Heart left ventricle (tissue), 16 donors: ENCODE measurements at regions not wholly inside any gene's neighbourhood (a gene's known extent, or its start where the extent isn't known, plus 50 kb on each side); places are given as distances from the start of the nearest gene placed in this dataset.

Experiments used
- ATAC-seq, 4 donors: fragments of 200-7000 bp; cut with Tn5 transposase; one replicate each; pipeline ENCODE4 v1.9.1; 2020 to 2022; ENCODE audit warnings: moderate library complexity in 4 of 4, mild to moderate bottlenecking in 3 of 4, moderate number of reproducible peaks in 1 of 4
- DNase-seq, 5 donors: peaks; one replicate each; pipeline ENCODE4 v3.0.0-alpha.2; 2020
- H3K27ac ChIP-seq, 12 donors: fragments of 200-600 bp; sonication (generic) in 4 of 12; one replicate each; pipeline versions ENCODE4 v1.5.0 to v1.8.0; 2016 to 2022; ENCODE audit warnings: mild to moderate bottlenecking in 2 of 12
- H3K27me3 ChIP-seq, 9 donors: fragments of 200-600 bp; sonication (generic) in 2 of 9; one replicate each; pipeline versions ENCODE4 v1.5.1 to v1.8.0; 2016 to 2022; ENCODE audit warnings: mild to moderate bottlenecking in 3 of 9
- H3K36me3 ChIP-seq, 9 donors: fragments of 200-600 bp; sonication (generic) in 2 of 9; one replicate each; pipeline versions ENCODE4 v1.5.0 to v1.8.0; 2018 to 2022; ENCODE audit warnings: mild to moderate bottlenecking in 2 of 9
- H3K4me1 ChIP-seq, 12 donors: fragments of 200-600 bp; sonication (generic) in 4 of 12; one replicate each; pipeline versions ENCODE4 v1.5.0 to v1.8.0; 2016 to 2022; ENCODE audit warnings: mild to moderate bottlenecking in 3 of 12
- H3K4me3 ChIP-seq, 12 donors: fragments of 200-600 bp; sonication (generic) in 4 of 12; one replicate each; pipeline versions ENCODE4 v1.5.0 to v1.8.0; 2017 to 2022; ENCODE audit warnings: mild to moderate bottlenecking in 9 of 12, moderate library complexity in 4 of 12
- H3K9me3 ChIP-seq, 12 donors: fragments of 200-600 bp; sonication (generic) in 4 of 12; one replicate each; pipeline versions ENCODE4 v1.5.0 to v1.8.0; 2016 to 2022; ENCODE audit warnings: mild to moderate bottlenecking in 1 of 12
- POLR2A ChIP-seq, 2 donors: fragments of 450-650 bp; IDR thresholded peaks; one replicate each; pipeline ENCODE4 v1.6.1; 2017; ENCODE audit warnings: antibody characterized with exemption in 2 of 2, mild to moderate bottlenecking in 2 of 2, moderate library complexity in 2 of 2
- WGBS, 4 donors: extraction: QIAGEN DNeasy Blood & Tissue Kit in 2 of 4; methylation state at CpG; one replicate each; pipeline versions ENCODE4 v1.1.5 to v1.1.7; 2013 to 2018; 5-methylcytosine and 5-hydroxymethylcytosine counted together
- intact Hi-C, 10 donors: fragments of 100-400 bp; cut with DNase I; formaldehyde crosslinking; loops; one replicate each; pipeline versions ENCODE4 v1.11.1 to v1.14.2; 2022
- TF ChIP-seq, protein P1 (sequence below), 12 donors: fragments of 200-600 bp; sonication (generic) in 4 of 12; IDR thresholded peaks; one replicate each; pipeline versions ENCODE4 v1.5.0 to v1.8.0; 2018 to 2022; ENCODE audit warnings: antibody characterized with exemption in 12 of 12, mild to moderate bottlenecking in 5 of 12
- donor health status: ischemic (EF 13 %, LVEDD 7.1; RV severe dilation, severe dysfunction).
- donor health status: healthy with polysubstance abuse.
- donor health status: DM: no; HTN: yes; CAD: no.
- donor health status: DM: no; HTN: no; CAD: no.
- donor health status: ischemic (EF 25% LVEDD 6.9; RV normal size, moderate dysfunction).
- donor health status: ischemic (EF 25% LVEDD 5.7; RV mildly dilated, moderate dysfunction).
- donor health status: healthy.
- donor health status: DM: yes; HTN: yes; CAD: no.
- donor health status: ischemic (EF 35%, LVEDD 5.7; RV mildly dilated, moderate dysfunction).
- donor health status: nonischemic (EF 11% LVEDD 7.7; RV severe dilation, severe dysfunction).
- donor health status: DM: yes; HTN: yes; CAD: no.
- donor health status: PGD.
- donor health status: ischemic (EF 29% LVEDD 5.4; RV normal size, mild dysfunction).
- donor health status: nonischemic (EF 23%, LVEDD 6.1; RV moderate dilation, normal function).

DNA sequence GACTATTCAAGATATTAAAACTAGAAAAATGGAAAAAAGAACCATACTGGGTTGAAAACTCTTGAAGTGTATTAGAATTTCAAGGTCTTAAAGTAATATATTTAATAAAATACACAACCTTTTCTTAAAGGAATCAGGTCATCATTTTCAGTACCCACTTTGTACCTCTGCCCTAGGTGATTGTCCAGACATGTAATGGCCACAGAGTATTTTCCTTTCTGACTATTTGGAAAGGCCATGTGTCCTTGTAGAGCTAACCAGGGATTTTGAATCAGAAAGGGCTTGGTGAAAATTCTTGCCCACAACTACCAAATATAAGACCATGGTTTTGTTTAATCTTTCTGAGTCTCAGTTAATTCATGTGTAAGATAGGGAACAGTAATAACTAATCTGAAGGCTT lies 91.4 kb upstream of the MLIP start:
- ATAC-seq (peak in 3 of 4 donors; percentile 45 to 60 (median 53)), DNase-seq (no peak)
- H3K36me3 ChIP-seq: no peaks in the 10 kb centered on the region
- peak overlapping the region; percentile 19 to 59 (median 48) for H3K4me3 ChIP-seq
- peak overlapping the region; percentile 69 to 93 (median 80) for H3K27ac ChIP-seq
- H3K27me3 ChIP-seq: no peaks in the 10 kb centered on the region
- no peaks in the 10 kb centered on the region for H3K9me3 ChIP-seq
- TF ChIP-seq, protein P1, sequence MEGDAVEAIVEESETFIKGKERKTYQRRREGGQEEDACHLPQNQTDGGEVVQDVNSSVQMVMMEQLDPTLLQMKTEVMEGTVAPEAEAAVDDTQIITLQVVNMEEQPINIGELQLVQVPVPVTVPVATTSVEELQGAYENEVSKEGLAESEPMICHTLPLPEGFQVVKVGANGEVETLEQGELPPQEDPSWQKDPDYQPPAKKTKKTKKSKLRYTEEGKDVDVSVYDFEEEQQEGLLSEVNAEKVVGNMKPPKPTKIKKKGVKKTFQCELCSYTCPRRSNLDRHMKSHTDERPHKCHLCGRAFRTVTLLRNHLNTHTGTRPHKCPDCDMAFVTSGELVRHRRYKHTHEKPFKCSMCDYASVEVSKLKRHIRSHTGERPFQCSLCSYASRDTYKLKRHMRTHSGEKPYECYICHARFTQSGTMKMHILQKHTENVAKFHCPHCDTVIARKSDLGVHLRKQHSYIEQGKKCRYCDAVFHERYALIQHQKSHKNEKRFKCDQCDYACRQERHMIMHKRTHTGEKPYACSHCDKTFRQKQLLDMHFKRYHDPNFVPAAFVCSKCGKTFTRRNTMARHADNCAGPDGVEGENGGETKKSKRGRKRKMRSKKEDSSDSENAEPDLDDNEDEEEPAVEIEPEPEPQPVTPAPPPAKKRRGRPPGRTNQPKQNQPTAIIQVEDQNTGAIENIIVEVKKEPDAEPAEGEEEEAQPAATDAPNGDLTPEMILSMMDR (IDR thresholded peaks at IDR 0.05): no peak
- no peak for TF ChIP-seq POLR2A (IDR thresholded peaks at IDR 0.05)
- H3K4me1 ChIP-seq: peaks cover 0 to 9% (median 0%) of the 10 kb centered on the region in 12 donors
- intact Hi-C loops: loop anchor here in 2 of 10 donors (5.0 to 10.0 kb wide), 3 partner anchors 32 to 55 kb away; no protein-coding TSS in a partner anchor

DNA sequence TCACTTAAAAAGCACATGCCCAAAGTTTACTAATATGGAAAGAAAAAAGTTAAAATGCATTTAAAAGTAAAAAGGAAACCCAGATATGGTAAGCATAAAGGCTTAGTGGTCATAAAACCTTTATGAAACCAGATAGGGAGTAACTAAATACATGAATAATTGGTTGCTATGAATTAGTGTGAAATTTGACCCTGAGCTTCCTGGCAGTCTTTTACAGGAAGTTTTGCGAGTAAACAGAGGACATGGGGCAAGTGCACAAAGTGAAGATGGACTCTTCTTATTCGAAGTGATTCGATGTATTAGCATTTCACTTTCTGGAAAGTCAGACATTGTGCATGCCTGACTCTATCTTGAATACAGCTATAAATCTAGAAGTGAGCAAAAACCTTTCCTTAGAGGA lies 90.9 kb upstream of the MLIP start:
- Histone ChIP-seq H3K4me1 (peaks cover 0 to 9% (median 0%) of the 10 kb centered on the region in 12 donors), H3K4me3 (peak overlapping the region; percentile 19 to 59 (median 48)), H3K36me3 (no peaks in the 10 kb centered on the region), H3K27ac (peak overlapping the region; percentile 69 to 93 (median 80)), H3K27me3 (no peaks in the 10 kb centered on the region), H3K9me3 (no peaks in the 10 kb centered on the region)
- TF ChIP-seq, protein P1 (IDR thresholded peaks at IDR 0.05): no peak
- TF ChIP-seq POLR2A (IDR thresholded peaks at IDR 0.05): no peak
- DNase-seq (no peak), ATAC-seq (peak in 1 of 4 donors; percentile 17)
- intact Hi-C loops: loop anchor here in 1 of 10 donors (10.0 kb wide), 1 partner anchor 54 kb away; no protein-coding TSS in a partner anchor
- whole genome bisulfite sequencing, 4 donors: 41 to 65% (median 49%) methylated on average over 3 of the region's 3 CpGs

DNA sequence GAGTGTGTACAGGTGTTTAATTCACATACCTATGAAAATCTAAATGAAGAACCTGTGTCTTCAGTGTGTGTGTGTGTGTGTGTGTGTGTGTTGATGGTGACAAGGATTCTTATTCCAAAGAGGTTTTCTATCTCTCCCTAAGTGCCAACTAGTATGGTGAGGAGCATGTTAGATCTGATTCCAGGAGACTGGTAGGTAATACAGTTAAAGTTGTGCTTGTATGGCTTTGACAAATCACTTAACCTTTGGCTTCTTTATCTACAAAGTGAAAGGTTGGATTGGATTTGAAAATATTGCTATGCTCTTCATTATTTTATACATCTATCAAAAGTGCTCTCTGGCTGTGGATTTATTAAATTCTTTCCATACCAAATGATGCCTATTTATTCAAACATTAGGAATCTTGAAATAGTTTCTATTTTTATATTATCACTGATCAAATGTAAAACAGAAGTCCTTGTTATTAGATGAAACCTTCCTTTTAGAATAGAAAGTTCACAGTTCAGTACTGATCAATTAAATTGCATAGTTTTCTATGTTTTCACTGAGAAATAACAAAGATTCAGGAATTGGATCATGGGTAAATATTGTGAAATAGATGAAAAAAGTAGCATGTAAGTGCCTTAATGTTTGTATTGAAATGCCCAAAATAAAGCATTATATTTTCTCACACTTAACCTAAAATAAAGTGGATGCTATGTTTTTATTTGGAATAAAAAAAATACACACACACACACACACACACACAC lies 84.4 kb upstream of the MLIP start:
- DNase-seq (no peak), ATAC-seq (no peak)
- no peaks in the 10 kb centered on the region for H3K9me3 ChIP-seq
- no peaks in the 10 kb centered on the region for H3K27me3 ChIP-seq
- H3K4me3 ChIP-seq: peak overlapping the region in 2 of 12 donors; percentile 48 to 54
- intact Hi-C loops: loop anchor here in 1 of 10 donors (10.0 kb wide), 1 partner anchor 48 kb away; no protein-coding TSS in a partner anchor
- no peaks in the 10 kb centered on the region for H3K36me3 ChIP-seq
- peaks cover 0 to 33% (median 4%) of the 10 kb centered on the region in 12 donors for H3K4me1 ChIP-seq
- TF ChIP-seq, protein P1 (IDR thresholded peaks at IDR 0.05): no peak
- TF ChIP-seq POLR2A (IDR thresholded peaks at IDR 0.05): no peak
- no peak overlapping the region for H3K27ac ChIP-seq

DNA sequence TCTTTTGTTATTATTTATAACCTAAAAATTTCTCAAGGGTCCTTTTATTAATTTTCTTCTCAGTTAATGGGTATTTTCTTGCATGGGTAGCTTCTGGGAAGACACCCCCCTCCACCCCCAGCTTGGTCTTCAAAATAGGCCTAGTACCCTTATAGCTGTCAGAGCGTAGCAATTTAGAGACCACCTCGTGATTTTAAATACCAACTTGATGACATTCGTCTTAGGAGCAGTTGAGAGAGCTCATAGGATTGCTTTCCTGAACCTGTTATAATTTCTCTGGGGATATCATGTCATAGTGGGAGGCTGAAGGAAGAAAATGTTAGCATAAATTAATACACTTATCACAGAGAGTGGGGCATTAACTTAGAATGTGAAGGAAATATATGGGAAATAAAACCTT lies 83.1 kb upstream of the MLIP start:
- peak overlapping the region in 3 of 12 donors; percentile 2 to 33 (median 4) for H3K27ac ChIP-seq
- DNase-seq (no peak), ATAC-seq (no peak)
- H3K4me1 ChIP-seq: peaks cover 0 to 41% (median 6%) of the 10 kb centered on the region in 12 donors
- intact Hi-C loops: loop anchor here in 1 of 10 donors (10.0 kb wide), 1 partner anchor 47 kb away; no protein-coding TSS in a partner anchor
- TF ChIP-seq, protein P1 (IDR thresholded peaks at IDR 0.05): no peak
- no peak for TF ChIP-seq POLR2A (IDR thresholded peaks at IDR 0.05)
- WGBS, 4 donors: 37 to 51% (median 44%) methylated on average over 3 of the region's 3 CpGs
- H3K9me3 ChIP-seq: no peaks in the 10 kb centered on the region
- no peaks in the 10 kb centered on the region for H3K27me3 ChIP-seq
- H3K4me3 ChIP-seq: peak overlapping the region in 2 of 12 donors; percentile 3 to 12
- H3K36me3 ChIP-seq: no peaks in the 10 kb centered on the region
